Astrocyte of the cerebellum (primary cell): ENCODE measurements at regions not wholly inside any gene's neighbourhood (a gene's known extent, or its start where the extent isn't known, plus 50 kb on each side); places are given as distances from the start of the nearest gene placed in this dataset.

Source experiments
- DNase-seq: peaks from one replicate; pipeline ENCODE4 v3.0.0-alpha.2; 2011; ENCODE audit warnings: low read depth
- H3K4me3 ChIP-seq: 2 replicates; pipeline ENCODE4 v1.5.1; 2011; ENCODE audit warnings: mild to moderate bottlenecking, low read depth, low read length, moderate library complexity
- CTCF ChIP-seq: IDR thresholded peaks from 2 replicates; pipeline ENCODE4 v1.5.1; 2012; ENCODE audit warnings: low read length, low read depth, moderate library complexity, mild to moderate bottlenecking; ENCODE audit errors: missing control alignments
- in situ Hi-C: cut with HindIII; loops from 2 replicates; pipeline ENCODE4 v1.10.0; 2017; ENCODE audit warnings: low sequenced_read_pairs

DNA sequence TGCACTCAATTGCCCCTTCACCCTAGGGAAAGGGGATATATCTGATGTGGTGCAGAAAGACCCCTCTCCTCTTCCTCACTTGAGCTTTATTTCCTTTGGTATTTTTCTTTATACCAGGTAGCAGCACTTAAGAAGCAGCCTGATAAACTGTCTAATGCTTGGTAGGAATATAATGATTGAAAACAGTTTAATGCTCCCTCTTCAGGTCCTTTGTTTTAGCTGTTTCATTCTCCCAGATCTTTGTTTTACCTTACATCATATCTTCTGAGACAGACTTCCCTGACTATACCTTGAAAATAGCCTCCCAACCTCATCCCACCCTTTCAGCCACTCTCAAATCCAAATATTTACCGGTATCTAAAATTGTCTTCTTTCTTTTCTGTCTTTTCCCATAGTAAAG, 87.9 kb downstream of the NUDT12 start:
- H3K4me3 ChIP-seq, result no peak overlapping the region
- TF ChIP-seq CTCF, result no peak
- no peak for DNase-seq
- in situ Hi-C loops, result no loop called here

DNA sequence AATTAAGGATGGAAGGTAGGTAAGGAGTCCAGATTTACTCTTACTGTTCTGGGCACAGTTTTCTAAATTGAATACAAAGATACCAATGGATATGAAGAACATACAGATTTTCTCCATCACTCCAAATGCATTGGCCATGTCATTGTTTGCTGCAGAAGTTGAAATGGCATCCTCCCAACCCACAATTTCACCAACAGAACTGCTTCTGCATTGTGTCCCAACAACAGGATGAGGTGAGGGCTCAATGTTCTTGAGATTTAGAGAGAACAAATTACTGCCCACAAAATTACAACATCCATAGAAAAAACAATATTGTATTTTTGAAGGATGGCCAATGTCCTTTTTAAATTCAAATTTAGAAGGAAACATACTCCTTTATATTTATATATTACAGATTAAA, 88.9 kb downstream of the NUDT12 start:
- TF ChIP-seq CTCF, result no peak
- no peak overlapping the region for H3K4me3 ChIP-seq
- DNase-seq, result no peak
- in situ Hi-C loops, result no loop called here

- in situ Hi-C loops, result no loop called here
- no peak overlapping the region for H3K4me3 ChIP-seq
- TF ChIP-seq CTCF, result no peak
- no peak for DNase-seq
These were observed 89.8 kb downstream of the NUDT12 start for GRCh38 chr5:103472830-103473229.

GRCh38 chr5:103472265-103472664, 90.3 kb downstream of the NUDT12 start:
- no peak overlapping the region for H3K4me3 ChIP-seq
- no peak for DNase-seq
- in situ Hi-C loops, result no loop called here
- TF ChIP-seq CTCF, result no peak

GRCh38 chr5:103469288-103470040, 93.1 kb downstream of the NUDT12 start:
- in situ Hi-C loops, result no loop called here
- H3K4me3 ChIP-seq, result no peak overlapping the region
- DNase-seq, result no peak
- no peak for TF ChIP-seq CTCF

GRCh38 chr5:103467831-103468230, 94.8 kb downstream of the NUDT12 start:
- H3K4me3 ChIP-seq, result no peak overlapping the region
- TF ChIP-seq CTCF, result no peak
- in situ Hi-C loops, result no loop called here
- no peak for DNase-seq
